ENCODE measurements at regions not wholly inside any gene's neighbourhood (a gene's known extent, or its start where the extent isn't known, plus 50 kb on each side); places are given as distances from the start of the nearest gene placed in this dataset.

GRCh38 chr2:33791625-33792024 is 192.5 kb upstream of the FAM98A start:
- DNase-seq, result no peak

GRCh38 chr2:33788044-33788443 is 188.9 kb upstream of the FAM98A start:
- DNase-seq, result no peak

GRCh38 chr2:33786881-33787280 is 187.8 kb upstream of the FAM98A start:
- no peak for DNase-seq

- DNase-seq, result no peak
These were observed 186.4 kb upstream of the FAM98A start for GRCh38 chr2:33785201-33786106.

DNA sequence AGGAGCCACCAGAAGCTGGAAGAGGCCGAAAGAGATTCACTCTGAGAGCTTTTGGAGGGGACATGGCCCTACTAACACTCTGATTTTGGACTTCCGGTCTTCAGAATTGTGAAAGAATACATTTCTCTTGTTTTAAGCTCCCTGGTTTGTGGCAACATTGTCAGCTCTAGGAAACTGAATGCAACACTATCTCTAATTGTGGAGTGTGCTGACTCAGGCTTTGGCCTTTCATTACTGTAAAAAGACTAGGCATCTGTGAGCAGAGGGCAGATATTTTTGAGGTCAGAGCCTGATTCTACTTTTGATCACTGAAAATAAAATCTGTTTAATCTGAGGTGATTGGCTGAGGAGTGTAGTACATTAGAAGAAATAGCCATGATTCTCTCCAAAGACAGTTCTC is 185.4 kb upstream of the FAM98A start:
- DNase-seq, result no peak

- no peak for DNase-seq
These were observed 183.5 kb upstream of the FAM98A start for GRCh38 chr2:33782395-33783230.

- DNase-seq, result no peak
These were observed 178.7 kb upstream of the FAM98A start for GRCh38 chr2:33777786-33778185.

GRCh38 chr2:33775306-33775705 is 176.2 kb upstream of the FAM98A start:
- no peak for DNase-seq

DNA sequence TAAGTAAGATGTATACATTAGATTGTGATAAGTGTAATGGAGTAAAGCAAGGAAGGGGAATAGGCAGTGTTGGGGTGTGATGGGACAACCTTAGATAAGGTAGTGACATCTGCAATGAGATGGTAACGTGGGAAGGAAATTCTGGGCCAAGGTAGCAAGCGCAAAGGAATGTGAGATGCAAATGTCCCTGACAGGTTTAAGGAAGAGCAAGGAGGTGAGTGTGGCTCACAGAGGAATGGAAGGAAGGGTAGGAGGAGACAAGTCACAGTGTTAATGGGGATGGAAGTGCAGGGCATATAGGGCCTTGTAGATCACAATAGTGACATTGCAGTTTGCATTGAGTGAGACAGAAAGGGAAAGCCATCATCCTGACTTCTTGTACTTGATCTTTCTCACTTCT is 170.9 kb upstream of the FAM98A start:
- DNase-seq, result no peak

DNA sequence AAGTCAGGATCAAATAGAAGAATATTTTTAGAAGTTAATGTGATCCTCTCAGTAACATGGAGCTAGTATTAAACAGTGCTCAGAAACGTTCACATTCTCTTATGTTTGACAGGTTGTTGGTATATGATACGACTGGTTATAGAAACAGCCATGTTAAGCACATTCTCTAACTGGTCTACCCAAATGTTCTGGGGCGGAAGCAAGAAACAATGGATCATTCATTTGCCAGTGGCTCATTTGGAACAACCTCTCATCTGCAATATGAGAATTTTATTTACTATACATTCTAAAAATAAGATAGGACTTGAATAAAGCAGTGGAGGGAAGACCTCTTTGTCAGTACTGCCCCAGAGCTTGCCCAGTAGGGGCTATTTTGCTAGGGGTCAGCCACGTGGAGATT is 167.1 kb upstream of the FAM98A start:
- no peak for DNase-seq

DNA sequence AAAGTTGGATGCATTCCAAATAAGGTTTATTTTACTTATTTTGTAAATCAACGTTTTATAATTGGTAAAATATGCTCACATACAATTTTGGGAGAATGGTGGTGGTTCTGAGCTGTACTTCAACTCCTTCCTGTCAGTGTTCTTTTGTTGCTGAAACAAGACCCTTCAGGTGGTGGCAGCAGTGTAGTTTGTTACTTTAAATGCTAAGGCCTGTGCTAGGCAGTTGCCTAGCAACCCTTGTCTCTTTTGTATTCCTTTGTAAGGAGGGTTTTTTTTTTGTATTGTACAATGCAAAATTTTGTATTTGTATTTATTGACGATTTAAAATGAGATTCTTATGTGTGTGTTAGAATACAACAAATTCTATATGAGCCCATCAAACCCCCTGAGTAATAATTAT is 166.0 kb upstream of the FAM98A start:
- DNase-seq, result no peak

- no peak for DNase-seq
These were observed 165.5 kb upstream of the FAM98A start for GRCh38 chr2:33764551-33764950.

DNA sequence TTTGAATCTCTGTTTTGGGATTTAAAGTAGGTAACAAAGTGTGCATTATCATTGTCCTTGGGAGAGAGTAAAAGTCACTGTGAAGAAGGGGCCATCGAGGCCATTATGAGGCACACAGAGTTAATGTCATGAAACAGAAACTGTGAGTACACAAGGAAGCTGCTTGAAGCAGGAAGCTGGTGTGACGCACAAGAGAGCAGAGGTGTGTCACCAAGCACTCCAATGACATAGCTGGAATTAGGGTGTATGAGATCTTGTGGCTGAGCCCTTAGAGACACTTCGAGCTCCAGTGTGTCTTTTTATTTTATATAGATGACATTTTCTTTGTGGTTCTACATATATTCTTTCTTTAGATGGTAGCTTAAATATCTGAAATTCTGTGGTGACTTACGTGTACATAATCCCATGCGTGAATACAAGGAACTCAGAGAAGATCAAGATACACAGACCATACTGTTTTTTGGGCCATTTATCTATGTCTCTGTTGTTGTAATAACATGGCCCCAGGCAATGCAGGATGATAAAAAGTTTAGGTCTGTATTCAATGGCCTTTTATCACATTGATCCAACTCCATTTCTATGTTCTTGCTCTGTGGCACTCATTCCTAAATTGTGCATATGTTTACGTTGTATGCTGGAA is 164.7 kb upstream of the FAM98A start:
- no peak for DNase-seq

DNA sequence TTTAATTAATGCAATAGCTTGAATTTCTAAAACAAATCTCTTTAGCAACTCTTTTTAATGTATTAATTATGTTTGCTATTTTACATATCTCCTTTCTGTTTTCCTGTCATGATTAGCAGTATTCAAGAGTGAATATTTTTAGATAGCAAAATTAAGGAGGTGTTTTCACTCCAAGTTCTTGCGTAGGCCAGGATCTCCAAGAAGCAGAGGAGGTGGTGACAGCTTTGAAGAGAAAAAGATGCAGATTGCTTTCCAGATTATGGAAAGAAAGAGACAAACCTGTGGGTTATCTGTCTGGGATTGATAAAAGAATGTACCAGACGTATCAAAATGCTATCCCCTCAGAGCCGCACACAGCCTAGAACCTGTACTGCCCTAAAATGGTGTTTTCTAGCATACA is 163.5 kb upstream of the FAM98A start:
- DNase-seq, result no peak

DNA sequence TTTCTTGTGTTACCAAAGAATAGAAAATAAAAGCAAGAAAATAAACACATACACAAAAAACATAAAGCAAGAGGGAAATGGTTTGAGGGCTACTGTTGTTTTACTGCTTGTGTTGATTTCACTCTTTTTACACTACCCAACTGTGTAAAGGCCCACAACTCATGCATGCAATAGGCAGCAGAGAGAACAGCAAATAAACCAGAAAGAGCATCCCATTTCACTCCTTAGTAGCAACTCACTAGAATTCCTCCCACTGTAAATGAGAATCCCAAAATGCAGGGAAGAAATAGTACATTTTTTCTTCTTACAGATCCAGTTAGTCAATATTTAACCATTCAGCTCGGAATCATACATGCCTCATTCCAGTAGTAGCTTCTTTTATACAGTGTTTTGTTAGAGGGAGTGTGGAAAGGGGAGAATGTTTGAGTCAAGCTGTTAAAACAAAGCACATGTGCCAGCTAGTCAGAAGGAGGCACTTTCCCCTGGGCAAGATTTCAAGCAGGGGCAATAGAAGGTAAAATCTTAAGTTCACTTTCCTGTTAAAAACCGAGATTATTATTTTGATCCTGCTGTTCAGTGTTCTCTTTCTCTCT is 147.2 kb upstream of the FAM98A start:
- no peak for DNase-seq

GRCh38 chr2:33735096-33735495 is 136.0 kb upstream of the FAM98A start:
- no peak for DNase-seq

DNA sequence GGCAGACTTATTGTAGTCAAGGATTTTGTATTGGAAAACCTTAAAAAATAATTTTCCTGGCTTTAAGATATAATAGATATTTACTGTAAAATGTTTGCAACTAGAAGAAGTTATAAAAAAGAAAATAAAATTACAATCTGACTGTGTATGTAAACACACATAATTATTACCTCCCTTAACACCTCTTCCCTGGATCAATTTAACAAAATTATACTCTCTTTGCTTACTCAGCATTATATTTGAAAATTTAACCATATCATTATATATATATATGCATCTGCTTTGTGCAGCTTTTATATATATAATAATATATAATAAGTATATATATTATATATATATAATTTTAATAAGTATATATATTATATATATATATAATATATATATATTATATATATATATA is 131.7 kb upstream of the FAM98A start:
- no peak for DNase-seq

- DNase-seq, result no peak
These were observed 131.1 kb upstream of the FAM98A start for GRCh38 chr2:33730193-33730592.

GRCh38 chr2:33729353-33729752 is 130.3 kb upstream of the FAM98A start:
- no peak for DNase-seq

GRCh38 chr2:33728106-33728505 is 129.0 kb upstream of the FAM98A start:
- DNase-seq, result no peak

GRCh38 chr2:33727361-33728032 is 128.4 kb upstream of the FAM98A start:
- DNase-seq, result no peak

DNA sequence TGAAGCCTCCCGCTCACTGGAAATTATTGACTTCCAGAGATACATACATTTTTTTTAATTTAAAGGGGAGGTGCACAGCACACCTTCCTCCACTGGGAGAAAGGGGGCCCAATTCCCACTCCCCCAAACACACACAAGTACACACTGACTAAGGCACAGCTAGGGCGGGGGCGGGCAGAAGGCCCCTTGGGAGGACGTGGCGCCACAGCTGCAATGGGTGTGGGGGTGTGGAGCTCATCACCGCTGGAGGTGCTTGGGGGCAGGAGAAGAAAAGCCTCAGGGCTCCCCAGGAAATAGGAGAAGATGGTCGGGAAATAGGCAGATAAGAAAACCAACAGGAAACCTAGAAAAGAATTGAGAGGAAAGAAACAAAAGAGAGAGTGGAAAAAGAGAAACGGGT is 127.3 kb upstream of the FAM98A start:
- no peak for DNase-seq

- no peak for DNase-seq
These were observed 124.2 kb upstream of the FAM98A start for GRCh38 chr2:33723329-33723728.
